ENCODE measurements at regions not wholly inside any gene's neighbourhood (a gene's known extent, or its start where the extent isn't known, plus 50 kb on each side); places are given as distances from the start of the nearest gene placed in this dataset.

- H3K4me3 ChIP-seq: no peak overlapping the region
Measured at GRCh38 chr7:69088185-69088584, 510.1 kb upstream of the AUTS2 start.

GRCh38 chr7:69090936-69091335 is 507.3 kb upstream of the AUTS2 start:
- no peaks in the 10 kb centered on the region for H3K4me1 ChIP-seq
- ATAC-seq (no peak), DNase-seq (no peak)
- no peak overlapping the region for H3K27ac ChIP-seq
- TF ChIP-seq CTCF (IDR thresholded peaks at IDR 0.05): no peak
- no peak overlapping the region for H3K4me3 ChIP-seq
- no peaks in the 10 kb centered on the region for H3K36me3 ChIP-seq
- peaks cover 4% of the 10 kb centered on the region for H3K9me3 ChIP-seq
- no peaks in the 10 kb centered on the region for H3K27me3 ChIP-seq (ENCODE audit: low read depth)
- intact Hi-C loops (cut with DNase I): no loop called here

More at GRCh38 chr7:69088185-69088584, 510.1 kb upstream of the AUTS2 start:
- Histone ChIP-seq H3K27me3 (ENCODE audit: low read depth) (no peaks in the 10 kb centered on the region), H3K4me1 (no peaks in the 10 kb centered on the region), H3K9me3 (no peaks in the 10 kb centered on the region), H3K27ac (no peak overlapping the region), H3K36me3 (no peaks in the 10 kb centered on the region)
- DNase-seq: no peak
- ATAC-seq: no peak
- TF ChIP-seq CTCF (IDR thresholded peaks at IDR 0.05): no peak
- intact Hi-C loops (cut with DNase I): no loop called here

- TF ChIP-seq CTCF (IDR thresholded peaks at IDR 0.05): no peak
- no peak for DNase-seq
- Histone ChIP-seq H3K27ac (no peak overlapping the region), H3K36me3 (no peaks in the 10 kb centered on the region), H3K4me1 (no peaks in the 10 kb centered on the region), H3K27me3 (ENCODE audit: low read depth) (no peaks in the 10 kb centered on the region), H3K9me3 (peaks cover 4% of the 10 kb centered on the region), H3K4me3 (no peak overlapping the region)
- ATAC-seq: no peak
- intact Hi-C loops (cut with DNase I): no loop called here
Measured at GRCh38 chr7:69091521-69091920, 506.8 kb upstream of the AUTS2 start.

GRCh38 chr7:69095127-69095526 is 503.1 kb upstream of the AUTS2 start:
- Histone ChIP-seq H3K4me3 (no peak overlapping the region), H3K27ac (no peak overlapping the region), H3K27me3 (ENCODE audit: low read depth) (no peaks in the 10 kb centered on the region), H3K36me3 (no peaks in the 10 kb centered on the region), H3K9me3 (peaks cover 4% of the 10 kb centered on the region), H3K4me1 (no peaks in the 10 kb centered on the region)
- ATAC-seq: no peak
- no peak for DNase-seq
- no peak for TF ChIP-seq CTCF (IDR thresholded peaks at IDR 0.05)
- intact Hi-C loops (cut with DNase I): no loop called here

- no peak for TF ChIP-seq CTCF (IDR thresholded peaks at IDR 0.05)
- intact Hi-C loops (cut with DNase I): no loop called here
- ATAC-seq (no peak), DNase-seq (no peak)
- no peaks in the 10 kb centered on the region for H3K27me3 ChIP-seq (ENCODE audit: low read depth)
- H3K4me1 ChIP-seq: no peaks in the 10 kb centered on the region
- H3K4me3 ChIP-seq: no peak overlapping the region
- peaks cover 4% of the 10 kb centered on the region for H3K9me3 ChIP-seq
- H3K36me3 ChIP-seq: no peaks in the 10 kb centered on the region
- no peak overlapping the region for H3K27ac ChIP-seq
Measured at GRCh38 chr7:69095649-69096048, 502.6 kb upstream of the AUTS2 start.

GRCh38 chr7:69104023-69104422 is 494.3 kb upstream of the AUTS2 start:
- ATAC-seq (no peak), DNase-seq (no peak)
- intact Hi-C loops (cut with DNase I): no loop called here
- no peak overlapping the region for H3K4me3 ChIP-seq
- no peak overlapping the region for H3K27ac ChIP-seq
- H3K36me3 ChIP-seq: no peaks in the 10 kb centered on the region
- H3K27me3 ChIP-seq (ENCODE audit: low read depth): no peaks in the 10 kb centered on the region
- H3K4me1 ChIP-seq: no peaks in the 10 kb centered on the region
- H3K9me3 ChIP-seq: no peaks in the 10 kb centered on the region
- no peak for TF ChIP-seq CTCF (IDR thresholded peaks at IDR 0.05)

All from lower lobe of right lung (tissue), 2 donors.